Keratinocyte (primary cell): ENCODE measurements at regions not wholly inside any gene's neighbourhood (a gene's known extent, or its start where the extent isn't known, plus 50 kb on each side); places are given as distances from the start of the nearest gene placed in this dataset.
"Not testable (repeated sequence)": the region's sequence is repeated elsewhere in the genome, so short reads cannot be mapped to it uniquely, and the experiment has no call there.

Experiments used
- DNase-seq: peaks from one replicate; pipeline ENCODE4 v3.0.0-alpha.2; 2011; ENCODE audit warnings: low read depth, missing footprints, low spot score
- FAIRE-seq: peaks from 2 replicates; lab custom pipeline; 2011; peaks lifted over from hg19 to GRCh38; lab: Jason Lieb, UNC
- H2AFZ ChIP-seq: 2 replicates; pipeline ENCODE4 v1.6.0; 2012; ENCODE audit warnings: low read length, control low read depth, inconsistent platforms; ENCODE audit not compliant: control insufficient read depth
- H3K27ac ChIP-seq: 2 replicates; pipeline ENCODE4 v1.5.1; 2011; ENCODE audit warnings: low read length; ENCODE audit not compliant: control insufficient read depth, insufficient read depth
- H3K27me3 ChIP-seq: 3 replicates; pipeline ENCODE4 v1.6.0; 2011; ENCODE audit warnings: low read length; ENCODE audit not compliant: control insufficient read depth, insufficient read depth; ENCODE audit errors: extremely low read depth
- H3K36me3 ChIP-seq, 2 experiments: 2 replicates in 1 of 2; 3 replicates in 1 of 2; pipeline ENCODE4 v1.5.1; 2011; ENCODE audit warnings: low read length in 2 of 2, mild to moderate bottlenecking in 1 of 2; ENCODE audit not compliant: control insufficient read depth in 2 of 2, insufficient read depth in 2 of 2; ENCODE audit errors: extremely low read depth in 1 of 2
- H3K4me1 ChIP-seq: 3 replicates; pipeline ENCODE4 v1.5.1; 2011; ENCODE audit warnings: low read length; ENCODE audit not compliant: control insufficient read depth, insufficient read depth; ENCODE audit errors: extremely low read depth
- H3K4me2 ChIP-seq: 3 replicates; pipeline ENCODE4 v1.6.0; 2011; ENCODE audit warnings: low read depth, low read length; ENCODE audit not compliant: control insufficient read depth, insufficient read depth; ENCODE audit errors: extremely low read depth
- H3K4me3 ChIP-seq, 3 experiments: fragments of 200-600 bp in 1 of 3; sonication (generic) in 1 of 3; 2 replicates in 2 of 3; 3 replicates in 1 of 3; pipeline ENCODE4 v1.5.1; 2011 to 2016; ENCODE audit warnings: low read length in 3 of 3, mild to moderate bottlenecking in 3 of 3, control low read depth in 2 of 3, inconsistent platforms in 1 of 3, low read depth in 1 of 3, mixed read lengths in 1 of 3, mixed run types in 1 of 3, moderate library complexity in 1 of 3; ENCODE audit not compliant: control insufficient read depth in 2 of 3, insufficient read depth in 2 of 3; ENCODE audit errors: extremely low read depth in 1 of 3
- H3K79me2 ChIP-seq: 2 replicates; pipeline ENCODE4 v1.6.0; 2012; ENCODE audit warnings: low read length; ENCODE audit not compliant: control insufficient read depth, insufficient read depth
- H3K9ac ChIP-seq: 3 replicates; pipeline ENCODE4 v1.6.0; 2011; ENCODE audit warnings: low read length; ENCODE audit not compliant: control insufficient read depth, insufficient read depth; ENCODE audit errors: extremely low read depth
- H3K9me1 ChIP-seq: 3 replicates; pipeline ENCODE4 v1.6.0; 2011; ENCODE audit warnings: low read length; ENCODE audit not compliant: control insufficient read depth, insufficient read depth; ENCODE audit errors: extremely low read depth
- H3K9me3 ChIP-seq: 2 replicates; pipeline ENCODE4 v1.5.1; 2012; ENCODE audit warnings: low read depth, low read length; ENCODE audit not compliant: control insufficient read depth
- H4K20me1 ChIP-seq: 3 replicates; pipeline ENCODE4 v1.6.0; 2011; ENCODE audit warnings: low read length; ENCODE audit not compliant: control insufficient read depth, insufficient read depth; ENCODE audit errors: extremely low read depth
- EZH2 ChIP-seq: IDR thresholded peaks from one replicate; pipeline ENCODE4 v1.6.1; 2012; ENCODE audit warnings: inconsistent platforms, mild to moderate bottlenecking, low read length, moderate library complexity
- dilution Hi-C: fragments of 300-500 bp; cut with MboI; formaldehyde crosslinking; loops from one replicate; pipeline ENCODE4 v1.7.0; 2020; ENCODE audit warnings: low sequenced_read_pairs; ENCODE audit not compliant: extremely low pct_ligation_motif_present
- TF ChIP-seq, protein P1 (sequence below), 3 experiments: IDR thresholded peaks in 1 of 3; conservative IDR thresholded peaks in 1 of 3; optimal IDR thresholded peaks in 1 of 3; 2 replicates in 2 of 3; 3 replicates in 1 of 3; pipeline versions ENCODE3 to v1.5.1; 2011; ENCODE audit warnings: low read length in 3 of 3, mild to moderate bottlenecking in 3 of 3, moderate library complexity in 2 of 3, control low read depth in 1 of 3, inconsistent platforms in 1 of 3; ENCODE audit not compliant: insufficient read depth in 2 of 3; ENCODE audit errors: extremely low read depth in 1 of 3

DNA sequence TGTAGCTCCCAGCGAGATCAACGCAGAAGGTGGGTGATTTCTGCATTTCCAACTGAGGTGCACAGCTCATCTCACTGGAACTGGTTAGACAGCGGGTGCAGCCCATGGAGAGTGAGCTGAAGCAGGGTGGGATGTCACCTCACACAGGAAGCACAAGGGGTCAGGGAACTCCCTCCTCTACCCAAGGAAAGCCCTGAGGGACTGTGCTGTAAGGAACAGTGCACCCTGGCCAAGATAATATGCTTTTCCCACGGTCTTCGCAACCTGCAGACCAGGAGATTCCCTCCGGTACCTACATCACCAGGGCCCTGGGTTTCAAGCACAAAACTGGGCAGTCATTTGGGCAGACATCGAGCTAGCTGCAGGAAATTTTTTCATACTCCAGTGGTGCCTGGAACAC, 216.4 kb upstream of the TET2 start:
- H3K9ac ChIP-seq = no peak overlapping the region
- H3K4me2 ChIP-seq = no peak overlapping the region
- no peak overlapping the region for H3K27ac ChIP-seq
- H2AFZ ChIP-seq = peak overlapping the region; percentile 15
- no peaks in the 10 kb centered on the region for H3K27me3 ChIP-seq
- TF ChIP-seq EZH2 = no peak
- TF ChIP-seq, protein P1, sequence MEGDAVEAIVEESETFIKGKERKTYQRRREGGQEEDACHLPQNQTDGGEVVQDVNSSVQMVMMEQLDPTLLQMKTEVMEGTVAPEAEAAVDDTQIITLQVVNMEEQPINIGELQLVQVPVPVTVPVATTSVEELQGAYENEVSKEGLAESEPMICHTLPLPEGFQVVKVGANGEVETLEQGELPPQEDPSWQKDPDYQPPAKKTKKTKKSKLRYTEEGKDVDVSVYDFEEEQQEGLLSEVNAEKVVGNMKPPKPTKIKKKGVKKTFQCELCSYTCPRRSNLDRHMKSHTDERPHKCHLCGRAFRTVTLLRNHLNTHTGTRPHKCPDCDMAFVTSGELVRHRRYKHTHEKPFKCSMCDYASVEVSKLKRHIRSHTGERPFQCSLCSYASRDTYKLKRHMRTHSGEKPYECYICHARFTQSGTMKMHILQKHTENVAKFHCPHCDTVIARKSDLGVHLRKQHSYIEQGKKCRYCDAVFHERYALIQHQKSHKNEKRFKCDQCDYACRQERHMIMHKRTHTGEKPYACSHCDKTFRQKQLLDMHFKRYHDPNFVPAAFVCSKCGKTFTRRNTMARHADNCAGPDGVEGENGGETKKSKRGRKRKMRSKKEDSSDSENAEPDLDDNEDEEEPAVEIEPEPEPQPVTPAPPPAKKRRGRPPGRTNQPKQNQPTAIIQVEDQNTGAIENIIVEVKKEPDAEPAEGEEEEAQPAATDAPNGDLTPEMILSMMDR (optimal IDR thresholded peaks at IDR 0.05 in 1 of 3, IDR thresholded peaks at IDR 0.05 in 1 of 3, conservative IDR thresholded peaks at IDR 0.05 in 1 of 3; ENCODE audit: extremely low read depth in 1 of 3, insufficient read depth in 2 of 3, low read length in 3 of 3) = no peak
- FAIRE-seq = no peak
- dilution Hi-C loops = no loop called here
- peaks cover 7% of the 10 kb centered on the region for H3K4me1 ChIP-seq
- no peak overlapping the region for H3K4me3 ChIP-seq
- no peak for DNase-seq
- no peaks in the 10 kb centered on the region for H3K9me3 ChIP-seq
- H3K79me2 ChIP-seq = no peaks in the 10 kb centered on the region
- H3K9me1 ChIP-seq = no peaks in the 10 kb centered on the region
- H3K36me3 ChIP-seq = no peaks in the 10 kb centered on the region
- no peaks in the 10 kb centered on the region for H4K20me1 ChIP-seq

DNA sequence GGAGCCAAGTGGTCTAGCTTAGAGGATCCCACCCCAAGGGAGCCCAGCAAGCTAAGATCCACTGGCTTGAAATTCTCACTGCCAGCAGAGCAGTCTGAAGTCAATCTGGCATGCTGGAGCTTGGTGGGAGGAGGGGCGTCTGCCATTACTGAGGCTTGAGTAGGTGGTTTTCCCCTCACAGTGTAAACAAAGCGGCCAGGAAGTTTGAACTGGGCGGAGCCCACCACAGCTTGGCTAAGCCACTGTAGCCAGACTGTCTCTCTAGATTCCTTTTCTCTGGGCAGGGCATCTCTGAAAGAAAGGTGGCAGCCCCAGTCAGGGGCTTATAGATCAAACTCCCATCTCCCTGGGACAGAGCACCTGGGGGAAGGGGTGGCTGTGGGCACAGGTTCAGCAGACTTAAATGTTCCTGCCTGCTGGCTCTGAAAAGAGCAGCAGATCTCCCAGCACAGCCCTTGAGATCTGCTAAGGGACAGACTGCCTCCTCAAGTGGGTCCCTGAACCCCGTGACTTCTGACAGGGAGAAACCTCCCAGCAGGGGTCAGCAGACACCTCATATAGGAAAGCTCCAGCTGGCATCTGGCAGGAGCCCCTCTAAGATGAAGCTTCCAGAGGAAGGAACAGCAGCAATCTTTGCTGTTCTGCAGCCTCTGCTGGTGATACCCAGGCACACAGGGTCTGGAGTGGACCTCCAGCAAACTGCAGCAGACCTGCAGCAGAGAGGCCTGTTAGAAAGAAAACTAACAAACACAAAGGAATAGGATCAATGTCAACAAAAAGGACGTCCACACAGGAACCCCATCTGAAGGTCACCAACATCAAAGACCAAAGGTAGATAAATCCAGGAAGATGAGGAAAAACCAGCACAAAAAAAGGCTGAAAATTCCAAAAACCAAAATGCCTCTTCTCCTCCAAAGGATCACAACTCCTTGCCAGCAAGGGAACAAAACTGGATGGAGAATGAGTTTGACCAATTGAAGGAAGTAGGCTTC, 215.6 kb upstream of the TET2 start:
- FAIRE-seq, H3K4me1 ChIP-seq, H3K9me3 ChIP-seq, H3K27me3 ChIP-seq, H3K9ac ChIP-seq, dilution Hi-C loops, H3K4me2 ChIP-seq, H4K20me1 ChIP-seq, H3K4me3 ChIP-seq, DNase-seq, H3K27ac ChIP-seq, H3K36me3 ChIP-seq, H3K79me2 ChIP-seq, H3K9me1 ChIP-seq: not testable (repeated sequence)
- peak overlapping the region; percentile 49 for H2AFZ ChIP-seq
- TF ChIP-seq, protein P1 (optimal IDR thresholded peaks at IDR 0.05 in 1 of 3, IDR thresholded peaks at IDR 0.05 in 1 of 3, conservative IDR thresholded peaks at IDR 0.05 in 1 of 3; ENCODE audit: extremely low read depth in 1 of 3, insufficient read depth in 2 of 3, low read length in 3 of 3) = peak; percentile 20 to 37 (median 29)
